Loucy (cell line): ENCODE measurements at regions not wholly inside any gene's neighbourhood (a gene's known extent, or its start where the extent isn't known, plus 50 kb on each side); places are given as distances from the start of the nearest gene placed in this dataset.

Source experiments
- H2AFZ ChIP-seq: fragments of 200-600 bp; sonication (generic); 2 replicates; pipeline ENCODE4 v1.6.0; 2016; ENCODE audit warnings: antibody characterized with exemption, mild to moderate bottlenecking, low read length, moderate library complexity
- H3F3A ChIP-seq: fragments of 200-600 bp; 2 replicates; pipeline ENCODE4 v1.6.0; 2016; ENCODE audit warnings: antibody characterized with exemption, low read depth, mild to moderate bottlenecking
- H3K27me3 ChIP-seq: fragments of 200-600 bp; sonication (generic); 2 replicates; pipeline ENCODE4 v1.6.1; 2014; ENCODE audit warnings: low read length, mild to moderate bottlenecking; ENCODE audit not compliant: insufficient read depth, poor library complexity, severe bottlenecking
- H3K36me3 ChIP-seq: fragments of 200-600 bp; sonication (generic); 2 replicates; pipeline ENCODE4 v1.6.1; 2016; ENCODE audit warnings: low read length; ENCODE audit not compliant: insufficient read depth
- H3K4me1 ChIP-seq: fragments of 200-600 bp; sonication (generic); 2 replicates; pipeline ENCODE4 v1.5.1; 2014; ENCODE audit warnings: low read length, mild to moderate bottlenecking; ENCODE audit not compliant: insufficient read depth, poor library complexity, severe bottlenecking
- H3K4me2 ChIP-seq: fragments of 200-600 bp; sonication (generic); 2 replicates; pipeline ENCODE4 v1.6.0; 2014; ENCODE audit warnings: antibody characterized with exemption, low read length, low read depth, mild to moderate bottlenecking; ENCODE audit not compliant: poor library complexity, severe bottlenecking
- H3K4me3 ChIP-seq: fragments of 200-600 bp; sonication (generic); 2 replicates; pipeline ENCODE4 v1.5.1; 2014; ENCODE audit warnings: low read length, mild to moderate bottlenecking, mixed read lengths; ENCODE audit not compliant: poor library complexity, severe bottlenecking
- H3K79me2 ChIP-seq: fragments of 200-600 bp; sonication (generic); 2 replicates; pipeline ENCODE4 v1.6.1; 2014; ENCODE audit warnings: low read length; ENCODE audit not compliant: insufficient read depth
- H3K9ac ChIP-seq: fragments of 200-600 bp; sonication (generic); 2 replicates; pipeline ENCODE4 v1.6.0; 2014; ENCODE audit warnings: mild to moderate bottlenecking, low read depth, low read length, moderate library complexity; ENCODE audit not compliant: poor library complexity, severe bottlenecking
- H3K9me2 ChIP-seq: fragments of 200-600 bp; sonication (generic); replicated peaks from 2 replicates; pipeline ENCODE4 v1.6.1; 2016; ENCODE audit warnings: low read depth, low read length, mixed read lengths
- H3K9me3 ChIP-seq: fragments of 200-600 bp; sonication (generic); 2 replicates; pipeline ENCODE4 v1.6.1; 2014; ENCODE audit warnings: mild to moderate bottlenecking, antibody characterized with exemption, low read length, low read depth; ENCODE audit not compliant: insufficient read depth
- H4K20me1 ChIP-seq: fragments of 200-600 bp; sonication (generic); 2 replicates; pipeline ENCODE4 v1.6.0; 2014; ENCODE audit warnings: antibody characterized with exemption, low read length, mild to moderate bottlenecking; ENCODE audit not compliant: insufficient read depth, poor library complexity, severe bottlenecking
- EZH2phosphoT487 ChIP-seq: fragments of 200-600 bp; IDR thresholded peaks from 2 replicates; pipeline ENCODE4 v1.6.1; 2018; ENCODE audit warnings: antibody characterized with exemption, mild to moderate bottlenecking, moderate library complexity, borderline replicate concordance
- TF ChIP-seq, protein P1 (sequence below): fragments of 200-600 bp; sonication (generic); conservative IDR thresholded peaks from 2 replicates; pipeline ENCODE4 v1.5.1; 2014; ENCODE audit warnings: mild to moderate bottlenecking, antibody characterized with exemption, low read length

DNA sequence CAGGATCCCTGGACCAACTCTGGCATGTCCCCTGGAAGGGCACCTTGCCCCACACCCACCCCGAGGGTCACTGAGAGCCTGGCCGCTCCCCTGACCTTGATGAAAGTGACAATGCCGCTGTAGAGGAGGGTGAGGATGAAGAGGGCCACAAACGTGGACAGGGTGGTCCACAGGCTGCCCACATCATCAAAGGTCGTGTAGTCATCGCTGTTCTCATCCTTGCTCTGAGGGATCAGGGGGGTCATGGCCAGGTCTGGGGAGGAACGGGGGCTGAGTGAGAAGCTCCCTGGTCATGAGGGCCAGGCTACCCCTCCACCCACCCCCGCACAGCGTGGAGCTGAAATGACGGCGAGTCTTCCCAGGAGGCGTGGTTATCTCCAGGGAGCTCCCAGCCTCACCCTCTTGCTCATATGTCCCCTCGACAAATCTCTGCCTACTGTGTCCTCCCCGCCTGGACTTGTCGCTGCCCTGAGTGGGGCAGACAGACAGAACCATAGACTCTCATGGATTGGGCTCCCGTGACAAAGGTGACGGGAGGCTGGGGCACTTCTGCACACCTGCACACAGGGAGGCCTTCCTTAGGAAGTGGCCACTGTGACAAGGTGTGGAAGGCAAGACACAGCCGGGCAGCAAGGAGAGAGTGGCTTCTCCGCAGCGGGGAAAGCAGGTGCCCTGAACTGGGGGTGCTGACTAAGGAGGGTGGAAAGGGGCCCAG is 311.1 kb downstream of the TMEM121 start:
- Histone ChIP-seq H3K79me2 (no peaks in the 10 kb centered on the region), H3K27me3 (no peaks in the 10 kb centered on the region), H3F3A (no peaks in the 10 kb centered on the region), H2AFZ (no peak overlapping the region), H3K9me3 (no peaks in the 10 kb centered on the region), H3K9ac (no peak overlapping the region), H3K36me3 (no peaks in the 10 kb centered on the region), H3K9me2 (no peaks in the 10 kb centered on the region), H3K4me1 (no peaks in the 10 kb centered on the region), H3K4me2 (no peak overlapping the region), H4K20me1 (no peaks in the 10 kb centered on the region), H3K4me3 (no peak overlapping the region)
- TF ChIP-seq EZH2phosphoT487 = no peak
- TF ChIP-seq, protein P1, sequence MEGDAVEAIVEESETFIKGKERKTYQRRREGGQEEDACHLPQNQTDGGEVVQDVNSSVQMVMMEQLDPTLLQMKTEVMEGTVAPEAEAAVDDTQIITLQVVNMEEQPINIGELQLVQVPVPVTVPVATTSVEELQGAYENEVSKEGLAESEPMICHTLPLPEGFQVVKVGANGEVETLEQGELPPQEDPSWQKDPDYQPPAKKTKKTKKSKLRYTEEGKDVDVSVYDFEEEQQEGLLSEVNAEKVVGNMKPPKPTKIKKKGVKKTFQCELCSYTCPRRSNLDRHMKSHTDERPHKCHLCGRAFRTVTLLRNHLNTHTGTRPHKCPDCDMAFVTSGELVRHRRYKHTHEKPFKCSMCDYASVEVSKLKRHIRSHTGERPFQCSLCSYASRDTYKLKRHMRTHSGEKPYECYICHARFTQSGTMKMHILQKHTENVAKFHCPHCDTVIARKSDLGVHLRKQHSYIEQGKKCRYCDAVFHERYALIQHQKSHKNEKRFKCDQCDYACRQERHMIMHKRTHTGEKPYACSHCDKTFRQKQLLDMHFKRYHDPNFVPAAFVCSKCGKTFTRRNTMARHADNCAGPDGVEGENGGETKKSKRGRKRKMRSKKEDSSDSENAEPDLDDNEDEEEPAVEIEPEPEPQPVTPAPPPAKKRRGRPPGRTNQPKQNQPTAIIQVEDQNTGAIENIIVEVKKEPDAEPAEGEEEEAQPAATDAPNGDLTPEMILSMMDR = no peak

GRCh38 chr14:105838107-105838506 is 311.7 kb downstream of the TMEM121 start:
- Histone ChIP-seq H3K4me2 (no peak overlapping the region), H3K4me1 (no peaks in the 10 kb centered on the region), H4K20me1 (no peaks in the 10 kb centered on the region), H2AFZ (no peak overlapping the region), H3K27me3 (no peaks in the 10 kb centered on the region), H3K36me3 (no peaks in the 10 kb centered on the region), H3K9ac (no peak overlapping the region), H3K4me3 (no peak overlapping the region), H3K9me3 (no peaks in the 10 kb centered on the region), H3K9me2 (no peaks in the 10 kb centered on the region), H3F3A (no peaks in the 10 kb centered on the region), H3K79me2 (no peaks in the 10 kb centered on the region)
- TF ChIP-seq, protein P1 = no peak
- TF ChIP-seq EZH2phosphoT487 = no peak

- Histone ChIP-seq H3F3A (no peaks in the 10 kb centered on the region), H3K4me1 (no peaks in the 10 kb centered on the region), H4K20me1 (no peaks in the 10 kb centered on the region), H3K4me3 (no peak overlapping the region), H3K9me2 (no peaks in the 10 kb centered on the region), H3K36me3 (no peaks in the 10 kb centered on the region), H3K4me2 (no peak overlapping the region), H3K27me3 (no peaks in the 10 kb centered on the region), H2AFZ (no peak overlapping the region), H3K79me2 (no peaks in the 10 kb centered on the region), H3K9ac (no peak overlapping the region), H3K9me3 (no peaks in the 10 kb centered on the region)
- TF ChIP-seq, protein P1 = no peak
- no peak for TF ChIP-seq EZH2phosphoT487
These were observed 312.4 kb downstream of the TMEM121 start for GRCh38 chr14:105838591-105839424.
